ENCODE measurements at regions not wholly inside any gene's neighbourhood (a gene's known extent, or its start where the extent isn't known, plus 50 kb on each side); places are given as distances from the start of the nearest gene placed in this dataset.

DNA sequence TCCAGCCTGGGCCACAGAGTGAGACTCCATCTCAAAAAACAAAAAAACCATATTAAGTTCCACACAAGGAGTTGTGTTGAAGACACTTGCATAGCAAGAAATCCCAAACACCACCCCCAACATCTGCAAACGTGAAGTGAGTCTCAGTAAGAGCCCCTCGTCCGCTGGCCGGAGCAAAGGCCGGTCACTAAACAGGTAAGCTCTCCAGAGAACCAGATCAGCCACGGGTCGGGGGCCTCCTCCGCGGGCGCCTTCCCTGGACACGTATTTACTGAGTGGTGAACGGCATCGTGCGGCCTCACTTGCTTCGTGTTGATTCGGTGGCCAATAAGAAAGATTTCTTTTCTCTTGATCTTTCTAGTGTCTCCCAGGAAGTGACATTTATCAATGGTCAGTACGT, 93.6 kb downstream of the MRPL36 start:
- no peak for DNase-seq (ENCODE audit: low spot score)

DNA sequence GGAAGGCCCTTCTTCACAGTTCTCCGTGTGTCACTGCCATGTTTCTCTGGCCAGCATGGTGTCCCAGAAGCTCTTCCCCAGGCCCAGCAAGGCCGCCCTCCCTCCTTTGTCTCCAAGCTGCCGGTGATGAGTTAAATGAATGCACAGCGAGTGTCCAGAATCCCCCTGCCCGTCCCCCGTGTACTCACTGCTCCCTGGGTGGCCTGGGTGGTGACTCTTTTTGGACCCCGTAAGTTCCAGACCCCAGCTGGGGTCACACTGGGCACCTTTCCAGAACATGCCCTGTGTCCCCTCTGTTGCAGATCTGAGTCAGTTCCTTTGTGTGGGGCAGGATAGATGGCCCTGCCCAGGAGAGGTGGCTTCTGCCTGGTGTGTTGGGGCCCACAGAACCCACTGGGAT, 95.0 kb downstream of the MRPL36 start:
- no peak for DNase-seq (ENCODE audit: low spot score)

DNA sequence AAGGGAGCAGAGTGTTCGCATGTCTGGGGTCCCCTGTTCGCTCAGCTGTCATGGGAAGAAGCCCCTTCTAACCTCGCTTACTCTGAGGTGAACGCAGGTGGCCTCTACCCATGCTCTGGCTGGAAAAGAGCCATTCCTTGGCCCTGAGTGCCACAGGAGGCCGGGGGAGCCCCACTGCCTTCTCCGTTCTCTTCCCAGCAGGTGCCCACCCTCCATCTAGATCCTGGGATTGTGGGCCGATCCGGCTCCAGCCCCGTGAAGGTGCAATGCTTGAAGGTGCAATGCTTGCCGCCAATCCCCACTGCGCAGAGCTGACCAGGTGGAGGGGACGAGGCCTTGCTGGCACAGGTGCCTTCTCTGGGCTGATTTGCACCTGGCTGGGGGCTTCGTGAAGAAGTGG, 95.4 kb downstream of the MRPL36 start:
- no peak for DNase-seq (ENCODE audit: low spot score)

DNA sequence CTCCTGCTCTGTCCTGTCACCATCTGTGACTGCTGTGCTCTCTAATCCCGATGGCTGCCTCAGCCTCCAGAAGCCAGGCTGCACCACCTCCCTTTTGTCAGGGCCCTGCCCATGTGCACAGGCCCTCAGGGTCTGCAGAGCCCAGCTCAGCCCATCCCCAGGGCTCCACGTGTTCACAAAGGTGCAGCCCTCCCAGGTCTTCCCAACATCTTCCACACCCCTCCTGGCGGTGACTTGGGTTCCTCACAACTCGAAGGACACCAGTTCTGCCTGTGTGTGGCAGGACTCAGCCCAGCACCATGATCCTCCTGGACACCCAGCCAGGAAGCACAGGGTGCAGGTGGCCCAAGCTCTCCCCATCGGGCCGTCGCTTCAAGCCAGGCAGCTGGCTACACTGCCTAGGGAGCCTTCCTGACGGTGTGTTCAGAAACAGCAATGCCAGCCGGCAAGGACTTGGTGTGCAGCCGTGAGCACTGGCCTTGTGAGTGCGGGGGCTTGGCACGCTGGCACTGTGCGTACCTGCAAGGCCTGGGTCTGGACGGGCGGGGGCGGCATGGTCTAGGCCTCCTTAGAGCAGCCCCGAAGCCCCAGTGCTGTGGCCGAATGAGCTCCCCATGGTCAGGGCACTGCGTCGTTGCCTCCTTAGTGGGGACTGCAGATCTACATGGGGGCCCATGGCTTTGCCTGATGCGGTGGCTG, 96.1 kb downstream of the MRPL36 start:
- no peak for DNase-seq (ENCODE audit: low spot score)

DNA sequence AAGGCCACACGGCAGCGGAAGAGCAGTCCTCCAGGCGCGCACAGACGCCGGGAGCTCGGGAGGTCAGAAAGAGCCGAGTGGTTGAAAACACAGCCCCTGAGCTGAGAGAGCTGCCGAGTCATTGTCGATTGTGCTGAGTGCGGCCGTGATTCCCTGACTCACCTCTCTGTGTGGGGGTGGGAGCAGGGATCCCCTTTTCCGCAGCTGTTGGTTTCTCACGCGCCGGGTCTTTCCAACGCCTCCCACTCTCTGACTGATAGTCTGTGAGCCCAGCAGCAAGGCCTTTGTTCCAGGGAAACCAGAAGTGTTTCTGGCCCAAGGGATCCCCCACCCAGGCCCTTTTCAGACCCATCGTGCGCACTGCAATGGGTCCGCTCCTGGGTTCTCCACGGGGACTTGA, 97.3 kb downstream of the MRPL36 start:
- no peak for DNase-seq (ENCODE audit: low spot score)

DNA sequence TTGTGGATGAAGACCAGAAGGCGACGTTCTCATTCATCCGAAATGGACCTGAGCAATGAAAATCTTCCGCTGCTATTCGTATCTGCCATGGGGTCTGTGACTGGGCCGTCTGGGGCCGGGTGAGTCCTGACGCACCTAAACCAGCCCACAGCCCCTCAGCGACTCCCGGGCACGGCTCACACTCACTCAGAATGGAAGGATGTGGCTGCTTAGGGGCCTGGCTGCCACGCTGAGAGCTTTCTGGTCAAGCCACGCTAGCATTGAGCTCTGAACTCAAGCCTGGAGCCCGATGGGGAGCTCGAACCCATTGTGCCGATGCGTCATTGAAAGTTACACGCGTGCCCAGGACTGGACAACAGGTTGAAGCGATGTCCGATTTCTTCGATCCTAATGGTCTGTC, 97.8 kb downstream of the MRPL36 start:
- no peak for DNase-seq (ENCODE audit: low spot score)

DNA sequence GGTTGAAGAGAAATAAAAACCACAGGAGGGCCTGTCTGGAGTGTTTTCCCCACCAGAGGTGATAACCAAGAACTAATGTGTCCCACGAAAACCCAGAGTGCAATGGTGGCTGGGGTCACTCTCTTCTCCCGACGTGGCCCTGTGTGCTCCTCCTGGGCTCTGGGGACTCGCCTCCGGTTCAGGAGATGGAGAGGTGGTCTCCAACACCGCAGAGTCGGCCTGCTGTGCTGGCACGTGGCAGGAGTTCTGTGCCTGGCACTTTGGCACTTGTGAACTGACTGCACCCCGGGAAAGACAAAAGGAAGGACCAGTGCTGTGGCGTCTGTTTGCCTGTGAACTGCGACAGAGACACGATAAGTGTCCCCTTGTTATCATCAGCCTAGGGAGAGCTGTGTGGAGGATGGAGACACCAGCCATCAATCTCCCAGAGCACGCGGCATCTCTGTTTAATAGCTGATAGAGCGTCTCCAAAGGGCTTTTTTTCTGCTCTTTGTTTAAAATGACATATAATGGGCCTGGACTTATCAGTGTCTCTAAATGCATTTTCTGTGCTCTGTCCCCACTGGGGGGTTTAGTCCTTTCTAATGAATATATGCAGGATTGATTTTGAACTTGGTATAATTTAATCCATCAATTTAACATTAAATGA, 98.3 kb downstream of the MRPL36 start:
- no peak for DNase-seq (ENCODE audit: low spot score)

DNA sequence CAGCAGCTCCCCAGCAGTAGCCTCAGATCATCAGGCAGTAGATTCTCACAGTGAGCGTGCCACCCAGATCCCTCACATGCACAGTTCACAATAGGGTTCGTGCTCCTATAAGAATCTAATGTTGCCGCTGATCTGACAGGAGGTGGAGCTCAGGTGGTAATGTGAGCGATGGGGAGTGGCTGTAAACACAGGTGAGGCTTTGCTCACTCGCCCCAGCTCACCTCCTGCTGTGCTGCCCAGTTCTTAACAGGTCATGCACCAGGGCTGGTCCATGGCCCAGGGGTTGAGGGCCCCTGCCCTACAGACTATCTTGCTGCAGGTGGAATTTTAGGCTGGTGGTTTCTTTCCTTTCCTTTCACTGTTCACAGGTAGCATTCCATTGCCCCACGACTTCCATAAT, 100.2 kb downstream of the MRPL36 start:
- DNase-seq (ENCODE audit: low spot score), result no peak

DNA sequence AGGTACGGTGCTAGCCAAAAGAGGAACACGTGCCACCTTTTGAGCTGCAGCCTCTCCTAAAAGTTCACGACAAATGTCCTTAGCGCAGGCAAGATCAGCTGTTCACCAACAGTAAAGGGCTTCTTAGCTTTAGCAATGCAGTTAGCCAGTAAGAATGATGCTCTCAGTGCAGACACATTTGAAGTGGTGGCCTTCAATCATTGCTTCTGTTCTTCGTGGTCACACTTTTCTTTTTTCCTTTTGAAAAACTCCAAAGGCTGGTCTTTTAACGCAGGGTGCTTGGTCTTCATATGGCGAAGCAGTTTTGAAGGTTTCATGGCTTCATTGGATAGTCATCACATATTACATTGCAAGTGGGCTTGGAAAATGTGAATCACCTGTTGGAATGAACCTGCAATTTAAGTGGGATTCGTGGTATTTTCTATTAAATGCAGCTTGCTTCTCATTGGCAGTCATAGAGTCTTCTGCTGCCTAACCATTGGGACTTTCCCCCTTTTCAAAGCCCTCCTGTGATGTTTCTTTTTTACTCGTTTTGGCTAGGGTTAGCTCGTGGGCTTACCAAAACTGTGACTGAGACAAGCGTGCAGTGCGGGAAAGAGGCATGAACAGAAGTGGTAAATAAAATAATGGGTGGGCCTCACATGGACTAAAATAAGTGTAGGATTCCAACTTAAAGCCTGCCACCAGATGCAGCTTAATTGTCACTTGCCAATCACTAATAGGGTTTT, 100.9 kb downstream of the MRPL36 start:
- DNase-seq (ENCODE audit: low spot score), result no peak

DNA sequence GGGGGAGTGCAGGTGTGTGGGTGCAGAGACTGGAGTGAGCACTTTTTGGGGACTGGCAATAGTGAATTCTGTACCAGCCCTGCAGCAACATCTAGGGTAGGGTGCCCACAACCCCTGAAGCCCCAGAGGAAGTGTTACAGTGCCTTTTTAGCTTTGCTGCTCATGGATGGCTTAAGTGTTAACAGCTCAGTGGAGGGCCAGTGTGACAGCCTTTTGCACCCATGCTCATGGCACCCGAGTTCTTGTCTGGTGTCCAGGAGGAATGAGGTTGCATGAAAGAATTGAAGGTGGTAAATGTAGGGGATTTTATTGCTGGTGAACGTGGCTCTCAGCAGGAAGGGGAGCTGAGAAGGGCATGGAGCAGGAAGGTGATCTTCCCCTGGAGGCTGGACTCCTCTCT, 107.3 kb downstream of the MRPL36 start:
- DNase-seq (ENCODE audit: low spot score), result no peak

DNA sequence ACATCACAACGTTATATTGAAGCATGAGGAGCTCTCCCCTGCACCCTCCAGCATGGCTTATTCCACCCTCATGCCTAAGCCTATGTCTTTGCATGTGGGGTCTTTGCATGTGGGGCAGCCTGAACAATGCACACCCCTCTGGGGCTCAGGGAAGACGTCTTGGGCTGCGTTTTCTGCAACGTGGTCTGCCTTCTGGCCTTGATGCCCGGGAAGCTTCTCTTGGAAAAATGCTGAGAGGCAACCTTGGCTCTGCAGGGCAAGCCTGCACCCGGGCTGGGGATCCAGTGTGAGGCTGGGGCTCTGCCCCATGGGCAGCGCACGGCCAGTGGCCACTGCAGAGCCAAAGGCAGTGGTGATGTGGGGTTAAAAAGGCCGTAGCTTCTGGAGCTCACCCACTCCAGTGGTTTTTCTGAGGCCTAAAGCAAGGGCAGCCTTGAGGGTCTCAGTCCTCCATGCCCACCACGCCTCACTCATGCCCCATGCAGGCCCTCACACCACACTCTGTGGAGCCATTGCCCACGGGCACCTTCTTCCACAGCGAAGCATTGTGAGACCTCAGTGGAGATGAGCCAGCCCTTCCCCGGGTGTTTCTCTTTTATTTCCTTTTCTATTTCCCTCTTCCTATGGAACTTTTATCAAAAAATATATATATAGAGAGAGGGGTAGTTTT, 112.2 kb downstream of the MRPL36 start:
- DNase-seq (ENCODE audit: low spot score), result no peak

DNA sequence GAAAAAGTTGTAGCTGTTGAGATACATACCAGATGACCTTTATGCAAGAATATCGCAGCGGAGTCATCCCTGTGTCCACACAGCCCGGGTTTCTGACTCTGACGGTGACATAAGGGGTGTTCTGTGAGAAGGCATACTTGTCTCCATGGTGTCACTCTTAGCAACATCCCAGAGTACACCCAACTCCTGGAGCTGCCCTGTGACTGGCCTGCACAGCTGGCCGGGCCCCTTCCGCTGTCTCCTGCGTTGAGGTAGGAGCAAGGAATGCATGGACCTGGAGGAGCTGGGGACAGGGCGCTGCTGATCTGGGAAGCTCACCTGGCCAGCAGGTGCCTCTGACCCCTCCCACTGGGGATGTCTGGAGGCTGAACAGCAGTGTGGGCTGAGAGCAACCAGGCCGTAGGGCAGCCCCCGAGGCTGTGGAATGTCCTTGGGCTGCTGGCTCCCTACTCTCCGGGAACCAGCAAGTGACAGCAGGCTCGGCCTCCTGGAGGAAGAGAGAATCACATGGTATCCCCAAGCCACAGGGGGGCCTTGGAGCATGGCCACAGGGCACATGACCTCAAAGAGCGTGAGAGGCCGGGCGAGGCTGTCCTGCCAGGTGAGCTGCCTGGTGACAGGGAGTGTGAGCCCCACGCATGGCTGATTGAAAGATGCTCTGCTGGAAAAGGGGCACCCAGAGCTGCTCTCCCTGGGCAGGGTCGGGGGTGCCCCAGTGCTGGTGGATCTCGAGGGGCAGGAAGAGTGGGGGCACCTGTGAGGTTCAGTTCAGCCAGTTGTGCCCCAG, 113.4 kb downstream of the MRPL36 start:
- DNase-seq (ENCODE audit: low spot score), result no peak

DNA sequence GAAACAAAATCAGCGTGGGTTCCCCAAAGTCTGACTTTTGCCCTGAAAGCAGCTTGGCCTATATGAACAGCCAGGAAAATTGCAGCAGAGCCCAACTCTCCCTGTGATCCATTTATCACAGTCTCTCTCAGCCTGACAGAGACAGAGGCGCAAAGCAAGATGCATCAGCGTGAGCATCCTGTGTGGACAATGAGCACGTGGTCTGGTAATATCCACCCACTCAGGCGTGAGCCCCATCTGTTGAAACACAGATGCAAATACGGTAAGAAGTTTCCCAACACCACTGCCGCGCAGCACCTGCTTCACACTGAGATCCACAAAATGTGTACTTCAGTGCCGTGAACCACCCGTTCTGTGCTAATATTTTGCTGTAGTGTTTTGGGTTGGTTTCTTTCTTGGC, 114.6 kb downstream of the MRPL36 start:
- DNase-seq (ENCODE audit: low spot score), result no peak

DNA sequence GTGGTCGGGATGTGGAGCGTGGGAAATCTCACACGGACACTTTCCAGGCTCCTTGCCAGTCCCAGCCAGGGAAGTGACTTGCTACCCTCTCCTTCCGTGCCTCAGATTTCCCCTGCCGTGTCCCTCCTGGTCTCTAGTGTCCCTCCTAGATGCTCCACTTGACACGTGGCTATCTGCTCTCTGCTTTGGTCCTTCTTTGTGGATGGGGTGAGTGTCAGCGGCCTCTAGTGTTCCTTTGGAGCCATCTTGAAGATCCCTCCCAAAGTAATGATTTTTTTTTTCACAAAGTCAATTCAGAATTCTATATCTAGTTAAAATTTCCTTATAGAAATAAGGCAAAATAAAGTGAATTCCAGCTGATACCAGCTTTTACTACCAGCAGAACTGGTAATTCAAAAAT, 117.7 kb downstream of the MRPL36 start:
- DNase-seq (ENCODE audit: low spot score), result no peak

DNA sequence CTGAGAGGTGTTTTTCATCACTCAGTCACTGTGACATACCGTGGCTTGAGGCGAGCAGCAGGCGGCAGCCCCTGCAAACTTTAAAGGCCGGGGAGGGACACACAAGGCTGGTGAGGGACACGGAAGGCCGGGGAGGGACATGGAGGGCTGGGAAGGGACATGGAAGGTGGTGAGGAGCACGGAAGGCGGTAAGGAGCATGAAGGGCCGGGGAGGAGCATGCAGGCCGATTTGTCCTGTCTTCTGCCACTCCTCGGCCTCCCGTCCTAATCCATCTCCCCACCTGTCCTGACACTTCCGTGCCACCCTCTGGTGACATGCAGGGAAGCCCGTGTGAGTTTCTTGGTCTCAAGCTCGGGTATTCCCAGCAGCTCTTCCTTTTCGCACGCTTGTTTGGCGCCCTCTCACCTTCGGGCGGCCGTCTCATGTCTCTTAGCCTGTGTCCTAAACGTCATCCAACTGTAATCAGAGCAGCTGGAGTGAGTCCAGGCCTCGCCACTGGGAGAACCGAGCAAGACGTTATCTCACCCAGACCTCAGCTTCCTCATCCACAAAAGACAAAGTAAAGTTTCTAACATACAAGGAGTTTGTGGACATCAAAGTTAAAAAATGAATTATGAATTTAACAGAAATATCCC, 126.5 kb downstream of the MRPL36 start:
- no peak for DNase-seq (ENCODE audit: low spot score)

DNA sequence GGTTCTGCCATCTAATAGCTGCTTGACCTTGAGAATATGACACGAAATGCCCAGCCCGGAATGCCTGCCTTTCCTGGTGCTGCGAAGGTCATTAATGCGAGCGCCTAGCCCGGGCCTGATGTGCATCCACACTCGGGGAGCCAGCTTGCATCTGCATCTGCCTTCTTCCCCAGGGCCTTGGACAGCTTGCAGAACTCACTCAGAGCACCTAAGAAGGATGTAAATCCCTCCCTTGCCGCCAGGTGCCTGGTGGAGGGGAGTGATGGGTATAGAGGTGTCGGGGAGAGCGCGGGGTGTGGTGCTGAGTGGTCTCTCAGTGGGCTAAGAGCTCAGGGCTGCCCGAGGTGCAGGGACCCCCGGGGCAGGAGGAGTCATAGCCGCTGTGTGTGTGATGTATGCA, 127.2 kb downstream of the MRPL36 start:
- no peak for DNase-seq (ENCODE audit: low spot score)

DNA sequence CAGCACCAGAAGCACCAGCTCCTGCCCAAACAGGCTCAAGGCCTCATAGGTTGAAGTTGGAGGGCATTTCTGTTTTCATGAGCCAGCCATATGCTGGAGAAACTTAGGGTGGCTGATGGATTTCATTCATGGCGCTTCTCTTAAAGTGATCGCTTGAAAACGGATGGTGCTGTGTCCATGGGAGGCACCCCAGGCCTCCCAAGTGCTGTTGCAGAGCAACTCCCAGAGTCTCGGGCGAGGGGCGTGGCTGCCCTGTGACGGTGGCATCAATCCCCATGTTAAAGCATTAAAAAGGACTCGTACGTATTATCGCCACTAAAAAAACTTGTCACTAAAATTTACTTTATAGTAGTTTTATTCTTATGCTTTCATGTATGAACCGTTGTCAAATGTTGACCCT, 128.3 kb downstream of the MRPL36 start:
- DNase-seq (ENCODE audit: low spot score), result no peak

DNA sequence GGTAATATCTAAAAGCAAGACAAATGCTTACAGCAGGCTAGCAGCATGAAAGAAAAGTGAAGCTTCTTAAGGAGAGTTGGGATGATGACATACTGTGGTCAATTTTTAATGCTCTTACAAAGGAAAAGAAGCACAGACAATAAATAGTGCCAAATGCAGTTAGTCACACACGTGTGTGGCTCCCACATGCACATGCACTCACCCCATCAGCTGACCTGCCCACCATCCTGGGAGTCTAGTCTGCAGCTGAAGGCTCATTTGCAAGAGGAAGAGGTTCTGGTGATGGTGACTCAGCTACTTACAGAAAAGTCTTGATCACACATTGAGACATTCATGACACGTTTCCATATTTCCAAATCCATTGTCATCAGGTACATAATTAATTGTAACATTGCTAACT, 129.3 kb downstream of the MRPL36 start:
- no peak for DNase-seq (ENCODE audit: low spot score)

DNA sequence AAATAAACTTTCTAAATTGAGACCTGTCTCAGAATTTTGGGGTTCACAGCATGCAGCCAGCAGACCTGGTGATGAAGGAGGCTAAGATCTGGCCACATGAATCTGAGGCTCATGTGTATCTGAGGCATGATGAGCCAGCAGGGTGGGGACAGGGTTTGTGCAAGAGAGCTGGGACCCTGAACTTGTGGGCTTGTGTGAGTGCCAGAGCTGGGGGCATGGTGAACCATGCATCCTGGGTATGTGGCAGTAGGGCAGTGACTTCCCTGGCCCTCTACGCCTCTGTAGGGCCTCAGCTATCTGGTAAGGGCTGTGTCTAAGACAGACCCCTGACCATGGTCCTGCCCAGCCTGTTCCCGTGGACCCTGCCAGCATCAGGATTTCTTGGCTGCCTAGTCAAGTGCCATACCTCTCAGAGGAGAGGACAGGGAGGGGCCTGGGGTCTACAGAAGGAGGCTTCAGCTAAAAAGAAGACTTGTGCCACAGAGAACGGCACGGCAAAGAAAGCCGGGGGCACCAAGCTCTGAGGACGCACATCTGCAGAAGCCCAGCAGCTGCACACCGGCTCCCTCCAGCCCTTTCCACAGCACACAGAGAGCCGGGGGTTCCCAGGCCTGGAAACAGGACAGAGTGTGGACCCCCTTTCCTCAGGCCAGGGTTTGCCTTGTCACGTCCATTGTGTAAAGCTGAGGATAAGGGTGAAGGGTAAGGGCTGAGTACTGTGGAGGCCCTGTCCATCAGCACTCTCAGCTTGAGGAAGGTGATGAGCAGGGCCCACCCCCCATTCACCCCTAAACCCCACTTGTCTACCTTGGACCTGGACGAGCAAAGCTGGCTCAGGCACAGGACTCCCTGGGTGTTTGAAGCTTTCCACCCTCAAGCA, 130.1 kb downstream of the MRPL36 start:
- no peak for DNase-seq (ENCODE audit: low spot score)

DNA sequence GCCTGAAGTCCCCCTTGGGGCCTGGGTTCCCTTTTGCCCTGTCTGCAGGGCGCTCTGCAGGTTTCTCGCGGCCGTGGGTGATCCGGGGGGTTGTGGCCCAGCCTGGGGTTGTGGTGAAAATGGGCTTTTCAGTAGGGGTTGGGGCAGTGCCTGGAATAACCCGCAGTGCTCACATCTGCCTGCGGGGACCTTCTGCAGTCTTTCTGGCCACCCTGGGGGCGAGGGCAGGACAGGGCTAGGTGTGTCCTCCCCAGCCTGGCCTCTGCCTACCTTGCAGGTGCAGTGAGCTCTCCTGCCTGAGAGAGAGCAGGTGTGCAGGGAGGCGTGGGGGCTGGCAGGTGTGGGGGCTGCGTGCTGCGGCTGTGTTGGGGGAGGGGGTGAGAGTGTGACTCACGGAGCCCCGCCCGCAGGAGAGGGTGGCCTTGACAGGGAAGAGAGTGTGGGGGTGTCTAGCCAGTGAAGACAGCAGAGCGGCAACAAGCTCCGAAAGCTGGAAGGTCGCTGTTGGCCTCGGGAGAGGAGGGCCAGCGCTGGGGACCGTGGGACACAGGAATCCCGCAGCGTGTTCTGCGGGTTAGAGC, 131.4 kb downstream of the MRPL36 start:
- peak; percentile 69 for DNase-seq (ENCODE audit: low spot score)

Data from SW480 (cell line).